Endothelial cell of umbilical vein (primary cell): ENCODE measurements at regions not wholly inside any gene's neighbourhood (a gene's known extent, or its start where the extent isn't known, plus 50 kb on each side); places are given as distances from the start of the nearest gene placed in this dataset.

ENCODE experiments used
- BruUV-seq: library from RNA; stranded (reverse); fragments of 400-500 nt; replicated peaks from 2 replicates; lab custom pipeline; 2021; lab: Mats Ljungman, UMichigan
- CTCF ChIA-PET: fragments of 300-600, 350-600 bp; sonication (Branson Sonifier 250); formaldehyde crosslinking; loops from one replicate; lab custom pipeline; 2021; ENCODE audit warnings: antibody characterized with exemption, inconsistent platforms; lab: Charles Lee
- POLR2A ChIA-PET: fragments of 300-600, 350-600 bp; sonication (Branson Sonifier 250); formaldehyde crosslinking; loops from one replicate; lab custom pipeline; 2021; ENCODE audit warnings: antibody characterized with exemption, inconsistent platforms; lab: Charles Lee
- DNase-seq: peaks from one replicate; pipeline ENCODE4 v3.0.0-alpha.2; 2011; ENCODE audit warnings: low read depth, low spot score
- FAIRE-seq: peaks from 2 replicates; lab custom pipeline; 2011; peaks lifted over from hg19 to GRCh38; lab: Jason Lieb, UNC
- H2AFZ ChIP-seq: 2 replicates; pipeline ENCODE4 v1.6.0; 2012; ENCODE audit warnings: low read depth, low read length, control low read depth, inconsistent platforms
- H3K27ac ChIP-seq: 2 replicates; pipeline ENCODE4 v1.5.1; 2011; ENCODE audit warnings: low read depth, mild to moderate bottlenecking, control low read depth, low read length, moderate library complexity; ENCODE audit not compliant: insufficient read depth
- H3K27me3 ChIP-seq, 2 experiments: 2 replicates each; pipeline versions ENCODE4 v1.6.0 to v1.6.1; 2011; ENCODE audit warnings: low read length in 2 of 2, mixed read lengths in 1 of 2; ENCODE audit not compliant: control insufficient read depth in 2 of 2, insufficient read depth in 2 of 2
- H3K36me3 ChIP-seq, 2 experiments: 2 replicates in 1 of 2; 3 replicates in 1 of 2; pipeline ENCODE4 v1.5.1; 2011; ENCODE audit warnings: low read length in 2 of 2, mild to moderate bottlenecking in 1 of 2, moderate library complexity in 1 of 2; ENCODE audit not compliant: control insufficient read depth in 2 of 2, insufficient read depth in 2 of 2; ENCODE audit errors: extremely low read depth in 1 of 2
- H3K4me1 ChIP-seq: 3 replicates; pipeline ENCODE4 v1.5.1; 2011; ENCODE audit warnings: mild to moderate bottlenecking, low read length; ENCODE audit not compliant: control insufficient read depth, insufficient read depth; ENCODE audit errors: extremely low read depth
- H3K4me2 ChIP-seq: 2 replicates; pipeline ENCODE4 v1.6.1; 2011; ENCODE audit warnings: low read length, control low read depth, mixed read lengths; ENCODE audit not compliant: insufficient read depth
- H3K4me3 ChIP-seq, 3 experiments: fragments of 200-600 bp in 1 of 3; sonication (generic), shearing (Covaris generic) in 1 of 3; replicated peaks in 1 of 3; 2 replicates each; pipeline ENCODE4 v1.5.1; 2011 to 2016; ENCODE audit warnings: control low read depth in 3 of 3, low read length in 3 of 3, mild to moderate bottlenecking in 2 of 3, inconsistent platforms in 1 of 3, low read depth in 1 of 3, moderate library complexity in 1 of 3; ENCODE audit not compliant: insufficient read depth in 1 of 3
- H3K79me2 ChIP-seq: 2 replicates; pipeline ENCODE4 v1.6.0; 2012; ENCODE audit warnings: low read length, inconsistent platforms; ENCODE audit not compliant: control insufficient read depth, insufficient read depth
- H3K9ac ChIP-seq: replicated peaks from 2 replicates; pipeline ENCODE3; 2011; ENCODE audit warnings: low read length, control low read depth; ENCODE audit not compliant: insufficient read depth; ENCODE audit errors: extremely low read depth
- H3K9me1 ChIP-seq: replicated peaks from 3 replicates; pipeline ENCODE4 v1.6.0; 2011; ENCODE audit warnings: mild to moderate bottlenecking, low read length; ENCODE audit not compliant: control insufficient read depth, insufficient read depth; ENCODE audit errors: extremely low read depth
- H3K9me3 ChIP-seq: replicated peaks from 2 replicates; pipeline ENCODE4 v1.5.1; 2012; ENCODE audit warnings: low read length, inconsistent platforms; ENCODE audit not compliant: control insufficient read depth, insufficient read depth
- H4K20me1 ChIP-seq: replicated peaks from 2 replicates; pipeline ENCODE3; 2011; ENCODE audit warnings: mild to moderate bottlenecking, low read length; ENCODE audit not compliant: control insufficient read depth, insufficient read depth; ENCODE audit errors: extremely low read depth
- EZH2 ChIP-seq: IDR thresholded peaks from 2 replicates; pipeline ENCODE4 v1.6.1; 2012; ENCODE audit warnings: borderline replicate concordance, low read depth, mild to moderate bottlenecking, moderate library complexity, low read length, inconsistent platforms; ENCODE audit not compliant: severe bottlenecking
- FOS ChIP-seq: IDR thresholded peaks from 2 replicates; pipeline ENCODE4 v1.6.1; 2011; ENCODE audit warnings: mild to moderate bottlenecking, low read length, moderate library complexity, borderline replicate concordance; ENCODE audit not compliant: insufficient read depth
- GATA2 ChIP-seq: IDR thresholded peaks from 2 replicates; pipeline ENCODE4 v1.7.0; 2011; ENCODE audit warnings: low read depth, mild to moderate bottlenecking, moderate library complexity, mixed read lengths, low read length; ENCODE audit not compliant: insufficient read length, insufficient read depth
- JUN ChIP-seq: IDR thresholded peaks from 2 replicates; pipeline ENCODE4 v1.6.1; 2011; ENCODE audit warnings: borderline replicate concordance, low read depth; ENCODE audit not compliant: insufficient read length, insufficient read depth
- MYC ChIP-seq: IDR thresholded peaks from one replicate; pipeline ENCODE4 v1.6.1; 2011; ENCODE audit warnings: mild to moderate bottlenecking, low read depth, low read length
- POLR2A ChIP-seq: IDR thresholded peaks from 2 replicates; pipeline ENCODE4 v1.6.1; 2012; ENCODE audit warnings: low read depth, mild to moderate bottlenecking, control low read depth, low read length
- POLR2AphosphoS5 ChIP-seq: IDR thresholded peaks from 2 replicates; pipeline ENCODE4 v1.6.1; 2012; ENCODE audit warnings: low read depth, mild to moderate bottlenecking, control low read depth, low read length, moderate library complexity; ENCODE audit not compliant: insufficient read depth
- dilution Hi-C: fragments of 300-500 bp; cut with MboI; formaldehyde crosslinking; loops from one replicate; pipeline ENCODE4 v1.15.0; 2019; ENCODE audit warnings: low sequenced_read_pairs; ENCODE audit not compliant: extremely low pct_ligation_motif_present
- intact Hi-C: fragments of 100-400 bp; cut with micrococcal nuclease; formaldehyde crosslinking; loops from one replicate; pipeline ENCODE4 v1.10.0; 2022
- TF ChIP-seq, protein P1 (sequence below): IDR thresholded peaks from 2 replicates; pipeline ENCODE4 v1.6.1; 2011; ENCODE audit not compliant: insufficient read depth, insufficient read length
- TF ChIP-seq, protein P2 (sequence below), 2 donors: IDR thresholded peaks; 1 replicate in 1 of 2; 2 replicates in 1 of 2; pipeline ENCODE4 v1.5.1; 2011; ENCODE audit warnings: low read length in 2 of 2, mild to moderate bottlenecking in 2 of 2, moderate library complexity in 2 of 2, control low read depth in 1 of 2, inconsistent platforms in 1 of 2, low read depth in 1 of 2; ENCODE audit not compliant: insufficient read depth in 1 of 2; ENCODE audit errors: extremely low read depth in 1 of 2

DNA sequence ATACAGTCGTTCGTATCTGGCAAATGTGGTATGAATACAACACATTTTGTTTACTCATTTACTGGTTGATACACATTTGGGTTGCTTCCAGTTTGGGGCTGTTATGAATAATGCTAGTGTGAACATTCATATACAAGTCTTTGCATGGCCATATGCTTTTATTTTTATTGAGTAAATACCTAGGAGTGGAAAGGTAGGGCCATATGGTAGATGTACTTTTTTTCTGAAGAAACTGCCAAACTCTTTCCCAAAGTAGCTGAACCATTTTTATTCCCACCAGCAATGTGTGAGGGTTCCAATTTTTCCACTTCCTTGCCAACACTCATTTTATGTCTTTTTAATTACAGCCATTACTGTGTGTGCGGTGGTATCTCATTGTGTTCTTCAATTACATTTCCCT is 496.2 kb upstream of the NRXN1 start:
- intact Hi-C loops (no loop called here), dilution Hi-C loops (no loop called here)
- no peak overlapping the region for H3K9ac ChIP-seq
- no peaks in the 10 kb centered on the region for H3K4me1 ChIP-seq
- no peaks in the 10 kb centered on the region for H3K36me3 ChIP-seq
- H3K4me2 ChIP-seq: no peak overlapping the region
- DNase-seq: no peak
- H3K27ac ChIP-seq: no peak overlapping the region
- CTCF ChIA-PET: no interaction called here
- H3K9me1 ChIP-seq: no peaks in the 10 kb centered on the region
- no peak overlapping the region for H2AFZ ChIP-seq
- TF ChIP-seq MYC (no peak), FOS (no peak), POLR2A (no peak), POLR2AphosphoS5 (no peak), EZH2 (no peak), JUN (no peak), GATA2 (no peak)
- TF ChIP-seq, protein P1, sequence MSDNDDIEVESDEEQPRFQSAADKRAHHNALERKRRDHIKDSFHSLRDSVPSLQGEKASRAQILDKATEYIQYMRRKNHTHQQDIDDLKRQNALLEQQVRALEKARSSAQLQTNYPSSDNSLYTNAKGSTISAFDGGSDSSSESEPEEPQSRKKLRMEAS: no peak
- TF ChIP-seq, protein P2, sequence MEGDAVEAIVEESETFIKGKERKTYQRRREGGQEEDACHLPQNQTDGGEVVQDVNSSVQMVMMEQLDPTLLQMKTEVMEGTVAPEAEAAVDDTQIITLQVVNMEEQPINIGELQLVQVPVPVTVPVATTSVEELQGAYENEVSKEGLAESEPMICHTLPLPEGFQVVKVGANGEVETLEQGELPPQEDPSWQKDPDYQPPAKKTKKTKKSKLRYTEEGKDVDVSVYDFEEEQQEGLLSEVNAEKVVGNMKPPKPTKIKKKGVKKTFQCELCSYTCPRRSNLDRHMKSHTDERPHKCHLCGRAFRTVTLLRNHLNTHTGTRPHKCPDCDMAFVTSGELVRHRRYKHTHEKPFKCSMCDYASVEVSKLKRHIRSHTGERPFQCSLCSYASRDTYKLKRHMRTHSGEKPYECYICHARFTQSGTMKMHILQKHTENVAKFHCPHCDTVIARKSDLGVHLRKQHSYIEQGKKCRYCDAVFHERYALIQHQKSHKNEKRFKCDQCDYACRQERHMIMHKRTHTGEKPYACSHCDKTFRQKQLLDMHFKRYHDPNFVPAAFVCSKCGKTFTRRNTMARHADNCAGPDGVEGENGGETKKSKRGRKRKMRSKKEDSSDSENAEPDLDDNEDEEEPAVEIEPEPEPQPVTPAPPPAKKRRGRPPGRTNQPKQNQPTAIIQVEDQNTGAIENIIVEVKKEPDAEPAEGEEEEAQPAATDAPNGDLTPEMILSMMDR (IDR thresholded peaks at IDR 0.05; ENCODE audit: extremely low read depth in 1 of 2, insufficient read depth in 1 of 2, low read depth in 1 of 2, low read length in 2 of 2): no peak
- no peak overlapping the region for H3K4me3 ChIP-seq
- POLR2A ChIA-PET: no interaction called here
- no peak for FAIRE-seq
- H4K20me1 ChIP-seq: no peaks in the 10 kb centered on the region
- H3K9me3 ChIP-seq: no peaks in the 10 kb centered on the region
- H3K27me3 ChIP-seq: no peaks in the 10 kb centered on the region
- BruUV-seq: no TSS peak
- H3K79me2 ChIP-seq: no peaks in the 10 kb centered on the region
